Sigmoid colon (tissue), 4 donors: ENCODE measurements at regions not wholly inside any gene's neighbourhood (a gene's known extent, or its start where the extent isn't known, plus 50 kb on each side); places are given as distances from the start of the nearest gene placed in this dataset.
"Not testable (repeated sequence)": the region's sequence is repeated elsewhere in the genome, so short reads cannot be mapped to it uniquely, and the experiment has no call there.

Source experiments
- CTCF ChIP-seq, 4 experiments: fragments of 450-650 bp in 3 of 4; fragments of 200-600 bp in 1 of 4; IDR thresholded peaks; one replicate each; pipeline ENCODE4 v1.5.1; 2016 to 2019; ENCODE audit warnings: antibody characterized with exemption in 4 of 4, mild to moderate bottlenecking in 3 of 4, moderate library complexity in 2 of 4
- POLR2A ChIP-seq, 2 donors: fragments of 450-650 bp; IDR thresholded peaks; one replicate each; pipeline ENCODE4 v1.6.1; 2016; ENCODE audit warnings: antibody characterized with exemption in 2 of 2, mild to moderate bottlenecking in 2 of 2, moderate library complexity in 2 of 2
- POLR2AphosphoS5 ChIP-seq, 4 donors: sonication (generic); formaldehyde crosslinking; IDR thresholded peaks; one replicate each; pipeline ENCODE4 v1.6.1; 2017; ENCODE audit warnings: antibody characterized with exemption in 4 of 4

GRCh38 chr9:61664232-61664631, 474.4 kb downstream of the SPATA31A7 start:
- not testable (repeated sequence) for TF ChIP-seq POLR2A, CTCF, POLR2AphosphoS5 (IDR thresholded peaks at IDR 0.05)
